ENCODE measurements at regions not wholly inside any gene's neighbourhood (a gene's known extent, or its start where the extent isn't known, plus 50 kb on each side); places are given as distances from the start of the nearest gene placed in this dataset.

DNA sequence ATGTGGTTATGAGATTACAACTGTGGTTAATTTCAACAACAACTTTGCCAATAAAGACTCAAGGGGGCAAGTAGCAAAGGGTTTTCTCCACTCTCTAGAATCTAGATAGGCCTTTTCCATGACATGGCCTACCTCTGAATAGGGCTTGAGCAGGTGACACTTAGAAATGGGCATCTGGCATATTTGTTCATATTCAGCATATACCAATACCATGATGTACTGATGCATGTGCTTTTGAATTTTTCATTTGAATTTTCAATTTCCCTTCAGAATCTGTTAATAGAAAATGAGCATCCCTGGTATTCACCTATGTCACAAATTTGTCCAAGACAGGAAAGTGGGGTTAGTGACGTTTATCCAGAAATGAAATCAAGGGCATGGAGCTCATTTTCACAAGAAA lies 757.5 kb upstream of the NRSN1 start:
- TF ChIP-seq RCOR1 (IDR thresholded peaks at IDR 0.05; ENCODE audit: insufficient replicate concordance, low read length) (no peak), CEBPB (IDR thresholded peaks at IDR 0.05; ENCODE audit: low read depth, low read length) (no peak), POLR2A (IDR thresholded peaks at IDR 0.05; ENCODE audit: low read depth, low read length) (no peak), MAFK (IDR thresholded peaks at IDR 0.05; ENCODE audit: low read depth, low read length) (0 out of 2 replicates have a peak, but pooled peaks have one; percentile 12), MXI1 (IDR thresholded peaks at IDR 0.05; ENCODE audit: borderline replicate concordance, low read depth, low read length) (no peak), SMC3 (IDR thresholded peaks at IDR 0.05; ENCODE audit: low read depth, low read length) (no peak), RFX5 (IDR thresholded peaks at IDR 0.05; ENCODE audit: low read depth, low read length) (no peak)
- TF ChIP-seq, protein P1, sequence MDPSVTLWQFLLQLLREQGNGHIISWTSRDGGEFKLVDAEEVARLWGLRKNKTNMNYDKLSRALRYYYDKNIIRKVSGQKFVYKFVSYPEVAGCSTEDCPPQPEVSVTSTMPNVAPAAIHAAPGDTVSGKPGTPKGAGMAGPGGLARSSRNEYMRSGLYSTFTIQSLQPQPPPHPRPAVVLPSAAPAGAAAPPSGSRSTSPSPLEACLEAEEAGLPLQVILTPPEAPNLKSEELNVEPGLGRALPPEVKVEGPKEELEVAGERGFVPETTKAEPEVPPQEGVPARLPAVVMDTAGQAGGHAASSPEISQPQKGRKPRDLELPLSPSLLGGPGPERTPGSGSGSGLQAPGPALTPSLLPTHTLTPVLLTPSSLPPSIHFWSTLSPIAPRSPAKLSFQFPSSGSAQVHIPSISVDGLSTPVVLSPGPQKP (IDR thresholded peaks at IDR 0.05; ENCODE audit: borderline replicate concordance, low read depth, low read length) = no peak
- TF ChIP-seq, protein P2, sequence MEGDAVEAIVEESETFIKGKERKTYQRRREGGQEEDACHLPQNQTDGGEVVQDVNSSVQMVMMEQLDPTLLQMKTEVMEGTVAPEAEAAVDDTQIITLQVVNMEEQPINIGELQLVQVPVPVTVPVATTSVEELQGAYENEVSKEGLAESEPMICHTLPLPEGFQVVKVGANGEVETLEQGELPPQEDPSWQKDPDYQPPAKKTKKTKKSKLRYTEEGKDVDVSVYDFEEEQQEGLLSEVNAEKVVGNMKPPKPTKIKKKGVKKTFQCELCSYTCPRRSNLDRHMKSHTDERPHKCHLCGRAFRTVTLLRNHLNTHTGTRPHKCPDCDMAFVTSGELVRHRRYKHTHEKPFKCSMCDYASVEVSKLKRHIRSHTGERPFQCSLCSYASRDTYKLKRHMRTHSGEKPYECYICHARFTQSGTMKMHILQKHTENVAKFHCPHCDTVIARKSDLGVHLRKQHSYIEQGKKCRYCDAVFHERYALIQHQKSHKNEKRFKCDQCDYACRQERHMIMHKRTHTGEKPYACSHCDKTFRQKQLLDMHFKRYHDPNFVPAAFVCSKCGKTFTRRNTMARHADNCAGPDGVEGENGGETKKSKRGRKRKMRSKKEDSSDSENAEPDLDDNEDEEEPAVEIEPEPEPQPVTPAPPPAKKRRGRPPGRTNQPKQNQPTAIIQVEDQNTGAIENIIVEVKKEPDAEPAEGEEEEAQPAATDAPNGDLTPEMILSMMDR (conservative IDR thresholded peaks at IDR 0.05; ENCODE audit: low read depth, low read length) = no peak
- TF ChIP-seq, protein P3, sequence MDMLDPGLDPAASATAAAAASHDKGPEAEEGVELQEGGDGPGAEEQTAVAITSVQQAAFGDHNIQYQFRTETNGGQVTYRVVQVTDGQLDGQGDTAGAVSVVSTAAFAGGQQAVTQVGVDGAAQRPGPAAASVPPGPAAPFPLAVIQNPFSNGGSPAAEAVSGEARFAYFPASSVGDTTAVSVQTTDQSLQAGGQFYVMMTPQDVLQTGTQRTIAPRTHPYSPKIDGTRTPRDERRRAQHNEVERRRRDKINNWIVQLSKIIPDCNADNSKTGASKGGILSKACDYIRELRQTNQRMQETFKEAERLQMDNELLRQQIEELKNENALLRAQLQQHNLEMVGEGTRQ (IDR thresholded peaks at IDR 0.05; ENCODE audit: low read depth, low read length) = no peak
